Parathyroid adenoma (tissue), 2 donors: ENCODE measurements at regions not wholly inside any gene's neighbourhood (a gene's known extent, or its start where the extent isn't known, plus 50 kb on each side); places are given as distances from the start of the nearest gene placed in this dataset.

Experiments used
- H2AFZ ChIP-seq: fragments of 300-600 bp; sonication (generic); one replicate; pipeline ENCODE4 v1.7.0; 2017; ENCODE audit warnings: antibody characterized with exemption, mild to moderate bottlenecking
- H3K27ac ChIP-seq: fragments of 300-600 bp; sonication (generic); one replicate; pipeline ENCODE4 v1.7.0; 2017
- H3K27me3 ChIP-seq: fragments of 300-600 bp; sonication (generic); one replicate; pipeline ENCODE4 v1.7.0; 2017; ENCODE audit warnings: low read length; ENCODE audit not compliant: control insufficient read depth, insufficient read depth
- H3K36me3 ChIP-seq: fragments of 300-600 bp; sonication (generic); one replicate; pipeline ENCODE4 v1.7.0; 2017; ENCODE audit warnings: low read length; ENCODE audit not compliant: control insufficient read depth, insufficient read depth
- H3K4me1 ChIP-seq: fragments of 300-600 bp; sonication (generic); one replicate; pipeline ENCODE4 v1.7.0; 2017; ENCODE audit warnings: control low read depth
- H3K4me2 ChIP-seq: fragments of 300-600 bp; sonication (generic); one replicate; pipeline ENCODE4 v1.7.0; 2017; ENCODE audit warnings: low read length
- H3K4me3 ChIP-seq: fragments of 300-600 bp; sonication (generic); one replicate; pipeline ENCODE4 v1.7.0; 2017; ENCODE audit warnings: low read depth, low read length
- H3K79me2 ChIP-seq: fragments of 300-600 bp; sonication (generic); one replicate; pipeline ENCODE4 v1.7.0; 2017; ENCODE audit warnings: control low read depth
- H3K9ac ChIP-seq: fragments of 300-600 bp; sonication (generic); one replicate; pipeline ENCODE4 v1.7.0; 2017; ENCODE audit warnings: mild to moderate bottlenecking
- H3K9me3 ChIP-seq: fragments of 300-600 bp; sonication (generic); one replicate; pipeline ENCODE4 v1.7.0; 2017; ENCODE audit warnings: low read length; ENCODE audit not compliant: control insufficient read depth
- TF ChIP-seq, protein P1 (sequence below): fragments of 300-600 bp; sonication (generic); IDR thresholded peaks from one replicate; pipeline ENCODE4 v1.7.0; 2017; ENCODE audit warnings: antibody characterized with exemption, mild to moderate bottlenecking
- donor health status: primary hyperparathyroidism.

DNA sequence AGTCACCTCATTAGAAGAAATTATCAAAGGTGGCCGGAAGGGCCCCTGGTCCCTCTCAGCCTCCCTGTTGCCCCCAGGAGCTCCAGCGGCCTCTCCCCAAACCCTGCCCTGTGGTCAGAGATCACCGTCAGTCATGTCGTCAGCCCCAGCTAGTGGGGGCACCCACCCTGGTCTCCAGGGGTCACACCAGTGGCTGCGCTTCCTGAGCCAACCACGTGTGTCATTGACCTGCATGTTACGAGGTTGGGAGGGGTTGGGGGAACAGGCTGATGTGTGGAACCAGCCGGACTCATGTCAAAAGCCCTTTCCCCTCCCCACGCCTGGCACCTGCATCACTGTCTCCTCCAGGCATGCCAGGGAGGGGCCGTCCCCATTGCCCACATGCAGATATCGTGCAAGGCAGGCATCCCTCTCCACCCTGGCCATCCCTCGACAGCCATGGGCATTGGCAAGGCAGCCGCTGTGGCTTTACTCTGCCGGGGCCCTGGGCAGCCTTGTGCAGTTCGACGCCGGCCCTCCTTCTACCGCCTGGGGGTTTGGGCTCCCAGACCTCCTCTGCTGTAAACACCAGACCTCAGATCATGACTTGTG lies 128.7 kb downstream of the CRYAA start:
- TF ChIP-seq, protein P1, sequence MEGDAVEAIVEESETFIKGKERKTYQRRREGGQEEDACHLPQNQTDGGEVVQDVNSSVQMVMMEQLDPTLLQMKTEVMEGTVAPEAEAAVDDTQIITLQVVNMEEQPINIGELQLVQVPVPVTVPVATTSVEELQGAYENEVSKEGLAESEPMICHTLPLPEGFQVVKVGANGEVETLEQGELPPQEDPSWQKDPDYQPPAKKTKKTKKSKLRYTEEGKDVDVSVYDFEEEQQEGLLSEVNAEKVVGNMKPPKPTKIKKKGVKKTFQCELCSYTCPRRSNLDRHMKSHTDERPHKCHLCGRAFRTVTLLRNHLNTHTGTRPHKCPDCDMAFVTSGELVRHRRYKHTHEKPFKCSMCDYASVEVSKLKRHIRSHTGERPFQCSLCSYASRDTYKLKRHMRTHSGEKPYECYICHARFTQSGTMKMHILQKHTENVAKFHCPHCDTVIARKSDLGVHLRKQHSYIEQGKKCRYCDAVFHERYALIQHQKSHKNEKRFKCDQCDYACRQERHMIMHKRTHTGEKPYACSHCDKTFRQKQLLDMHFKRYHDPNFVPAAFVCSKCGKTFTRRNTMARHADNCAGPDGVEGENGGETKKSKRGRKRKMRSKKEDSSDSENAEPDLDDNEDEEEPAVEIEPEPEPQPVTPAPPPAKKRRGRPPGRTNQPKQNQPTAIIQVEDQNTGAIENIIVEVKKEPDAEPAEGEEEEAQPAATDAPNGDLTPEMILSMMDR: no peak

DNA sequence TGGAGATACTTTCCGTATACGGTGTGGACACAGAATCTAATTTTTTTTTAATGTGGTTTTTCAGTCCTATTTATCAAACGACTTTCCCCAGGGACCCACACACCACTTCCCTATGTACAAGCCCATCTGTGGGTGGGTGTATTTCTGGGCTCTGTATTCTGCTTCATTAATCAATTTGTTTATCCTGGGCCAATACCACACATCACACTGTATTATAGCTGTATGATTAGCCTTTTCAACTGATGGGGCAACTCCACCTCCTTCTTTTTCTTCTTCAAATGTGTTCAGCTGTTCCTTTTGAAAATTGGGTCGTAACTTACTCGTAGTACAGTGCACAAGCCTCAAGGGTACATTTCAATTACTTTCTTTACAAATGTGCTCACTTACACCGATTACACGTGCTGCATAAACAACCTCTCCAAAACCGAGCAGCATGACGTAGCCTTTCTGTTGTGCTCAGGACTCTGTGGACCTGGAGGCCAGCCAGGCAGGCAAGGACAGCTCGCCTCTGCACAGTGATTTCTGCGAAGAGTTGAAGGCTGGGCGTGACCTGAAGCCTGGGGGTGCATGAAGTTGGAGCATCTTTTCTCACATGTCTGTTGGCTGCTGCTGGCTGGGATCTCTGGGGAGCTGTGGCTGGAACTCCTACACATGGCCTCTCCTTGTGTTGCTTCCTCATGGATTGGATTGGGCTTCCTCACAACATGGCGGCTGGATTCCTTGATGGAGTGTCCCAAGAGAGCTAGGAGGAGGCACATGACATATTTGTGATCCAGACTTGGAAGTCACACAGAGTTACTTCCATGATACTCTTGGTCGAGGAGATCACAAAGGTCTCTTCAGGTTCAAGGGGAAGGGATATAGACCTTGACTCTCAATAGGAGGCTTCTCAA lies 126.5 kb downstream of the CRYAA start:
- H3K27me3 ChIP-seq: no peaks in the 10 kb centered on the region
- H3K4me2 ChIP-seq: no peak overlapping the region
- H3K4me3 ChIP-seq: no peak overlapping the region
- H3K9me3 ChIP-seq: no peaks in the 10 kb centered on the region
- no peak overlapping the region for H3K27ac ChIP-seq
- H3K4me1 ChIP-seq: no peaks in the 10 kb centered on the region
- no peak overlapping the region for H3K9ac ChIP-seq
- no peaks in the 10 kb centered on the region for H3K79me2 ChIP-seq
- no peaks in the 10 kb centered on the region for H3K36me3 ChIP-seq
- no peak overlapping the region for H2AFZ ChIP-seq
- TF ChIP-seq, protein P1: no peak

More for the DNA sequence above, 128.7 kb downstream of the CRYAA start:
- no peak overlapping the region for H3K9ac ChIP-seq
- H2AFZ ChIP-seq: no peak overlapping the region
- no peak overlapping the region for H3K4me3 ChIP-seq
- H3K36me3 ChIP-seq: no peaks in the 10 kb centered on the region
- H3K27me3 ChIP-seq: no peaks in the 10 kb centered on the region
- no peak overlapping the region for H3K27ac ChIP-seq
- H3K4me2 ChIP-seq: no peak overlapping the region
- H3K9me3 ChIP-seq: no peaks in the 10 kb centered on the region
- no peaks in the 10 kb centered on the region for H3K79me2 ChIP-seq
- H3K4me1 ChIP-seq: no peaks in the 10 kb centered on the region

DNA sequence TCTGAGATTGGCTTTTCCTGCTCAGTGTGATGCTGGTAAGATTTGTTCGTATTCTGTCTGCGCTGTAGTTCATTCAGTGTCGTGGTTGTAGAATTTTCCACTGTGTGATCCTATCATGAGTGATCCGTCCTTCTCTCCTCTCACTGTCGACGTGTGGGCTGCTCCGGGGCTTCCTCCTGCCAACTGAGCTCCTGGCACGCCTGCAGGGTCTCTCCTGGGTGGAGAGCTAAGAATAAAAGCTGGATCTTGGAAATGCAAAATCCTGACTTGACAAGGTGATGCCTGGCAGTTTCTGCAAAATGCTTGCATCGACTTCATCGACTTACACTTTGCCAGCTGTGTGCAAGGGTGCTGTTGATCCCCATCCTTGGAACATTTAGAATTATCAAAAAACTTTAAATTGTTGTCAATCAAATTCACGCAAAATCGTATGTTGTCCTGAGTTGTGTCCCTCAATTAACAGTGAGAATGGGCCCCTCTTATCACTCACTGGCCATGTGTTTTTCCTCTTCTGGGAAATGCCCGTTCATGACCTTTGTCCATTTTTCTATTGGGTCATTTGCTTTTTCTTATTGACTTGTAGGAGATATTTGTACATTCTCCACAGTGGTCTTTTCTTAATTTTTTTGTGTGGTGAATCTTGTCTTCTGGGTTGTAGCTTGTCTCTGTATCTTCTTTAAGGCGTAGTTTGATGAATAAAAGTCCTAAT lies 125.5 kb downstream of the CRYAA start:
- TF ChIP-seq, protein P1: no peak

DNA sequence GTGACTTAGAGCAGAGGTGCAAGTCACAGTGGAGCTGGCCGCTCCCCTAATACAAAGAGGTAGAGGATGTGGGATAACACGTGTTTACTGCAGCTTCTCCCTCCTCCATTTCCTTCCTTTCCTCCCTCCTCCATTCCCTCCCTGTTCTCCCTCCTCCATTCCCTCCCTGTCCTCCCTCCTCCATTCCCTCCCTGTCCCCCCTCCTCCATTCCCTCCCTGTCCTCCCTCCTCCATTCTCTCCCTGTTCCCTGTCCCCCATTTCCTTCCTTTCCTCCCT lies 124.0 kb downstream of the CRYAA start:
- H3K9ac ChIP-seq: no peak overlapping the region
- H3K27ac ChIP-seq: no peak overlapping the region
- H3K79me2 ChIP-seq: no peaks in the 10 kb centered on the region
- no peak overlapping the region for H3K4me2 ChIP-seq
- peaks cover 2% of the 10 kb centered on the region for H3K4me1 ChIP-seq
- H3K4me3 ChIP-seq: no peak overlapping the region
- TF ChIP-seq, protein P1: no peak
- H3K27me3 ChIP-seq: no peaks in the 10 kb centered on the region
- H2AFZ ChIP-seq: no peak overlapping the region
- no peaks in the 10 kb centered on the region for H3K36me3 ChIP-seq
- H3K9me3 ChIP-seq: no peaks in the 10 kb centered on the region

More for the DNA sequence above, 125.5 kb downstream of the CRYAA start:
- H3K4me3 ChIP-seq: no peak overlapping the region
- H3K9me3 ChIP-seq: no peaks in the 10 kb centered on the region
- no peak overlapping the region for H3K4me2 ChIP-seq
- H3K4me1 ChIP-seq: no peaks in the 10 kb centered on the region
- H3K27ac ChIP-seq: no peak overlapping the region
- H3K9ac ChIP-seq: no peak overlapping the region
- no peaks in the 10 kb centered on the region for H3K79me2 ChIP-seq
- H2AFZ ChIP-seq: no peak overlapping the region
- no peaks in the 10 kb centered on the region for H3K36me3 ChIP-seq
- H3K27me3 ChIP-seq: no peaks in the 10 kb centered on the region
